ENCODE measurements at regions not wholly inside any gene's neighbourhood (a gene's known extent, or its start where the extent isn't known, plus 50 kb on each side); places are given as distances from the start of the nearest gene placed in this dataset.

DNA sequence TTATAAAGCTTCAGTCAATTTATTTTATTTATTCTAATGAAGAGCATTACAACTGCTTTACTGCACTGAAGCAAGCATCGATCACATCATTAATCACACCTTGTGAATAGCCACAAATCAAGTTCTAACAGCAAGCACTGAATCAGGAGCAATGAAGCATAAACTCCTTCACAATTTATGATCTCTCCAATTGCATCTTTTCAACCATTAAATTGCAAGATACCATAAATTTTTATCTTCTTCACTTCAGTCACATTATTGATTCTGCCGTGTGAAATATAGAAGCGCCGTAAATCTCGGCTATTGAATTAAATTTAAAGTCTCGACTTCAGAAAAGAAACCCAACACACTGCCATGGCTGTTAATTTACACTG lies 298.7 kb downstream of the CDCA7 start:
- H3K27me3 Mint-ChIP-seq (ENCODE audit: low read depth): no peaks in the 10 kb centered on the region
- no peak for DNase-seq
- no peak overlapping the region for H2BK15ac ChIP-seq (ENCODE audit: low read depth, low read length)
- H3K79me1 ChIP-seq (ENCODE audit: insufficient read depth, low read depth, low read length, poor library complexity, severe bottlenecking): no peaks in the 10 kb centered on the region
- H3K18ac ChIP-seq (ENCODE audit: insufficient read length, low read depth, low read length): no peak overlapping the region
- H2AK5ac ChIP-seq (ENCODE audit: insufficient read length, low read length): no peak overlapping the region
- H2BK120ac ChIP-seq (ENCODE audit: low read depth, low read length, poor library complexity, severe bottlenecking): no peak overlapping the region
- no peaks in the 10 kb centered on the region for H3K79me2 ChIP-seq (ENCODE audit: insufficient read depth, low read length)
- TF ChIP-seq, protein P1, sequence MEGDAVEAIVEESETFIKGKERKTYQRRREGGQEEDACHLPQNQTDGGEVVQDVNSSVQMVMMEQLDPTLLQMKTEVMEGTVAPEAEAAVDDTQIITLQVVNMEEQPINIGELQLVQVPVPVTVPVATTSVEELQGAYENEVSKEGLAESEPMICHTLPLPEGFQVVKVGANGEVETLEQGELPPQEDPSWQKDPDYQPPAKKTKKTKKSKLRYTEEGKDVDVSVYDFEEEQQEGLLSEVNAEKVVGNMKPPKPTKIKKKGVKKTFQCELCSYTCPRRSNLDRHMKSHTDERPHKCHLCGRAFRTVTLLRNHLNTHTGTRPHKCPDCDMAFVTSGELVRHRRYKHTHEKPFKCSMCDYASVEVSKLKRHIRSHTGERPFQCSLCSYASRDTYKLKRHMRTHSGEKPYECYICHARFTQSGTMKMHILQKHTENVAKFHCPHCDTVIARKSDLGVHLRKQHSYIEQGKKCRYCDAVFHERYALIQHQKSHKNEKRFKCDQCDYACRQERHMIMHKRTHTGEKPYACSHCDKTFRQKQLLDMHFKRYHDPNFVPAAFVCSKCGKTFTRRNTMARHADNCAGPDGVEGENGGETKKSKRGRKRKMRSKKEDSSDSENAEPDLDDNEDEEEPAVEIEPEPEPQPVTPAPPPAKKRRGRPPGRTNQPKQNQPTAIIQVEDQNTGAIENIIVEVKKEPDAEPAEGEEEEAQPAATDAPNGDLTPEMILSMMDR (conservative IDR thresholded peaks at IDR 0.05): no peak
- no CpG with 5 or more reads among the region's 6 CpGs for WGBS (ENCODE audit: extremely low coverage, insufficient read length, low lambda C conversion rate)
- H3K9me3 ChIP-seq (ENCODE audit: control insufficient read depth, low read depth, low read length): no peaks in the 10 kb centered on the region
- no peak overlapping the region for H3K27ac ChIP-seq (ENCODE audit: insufficient read length, low read depth, low read length)
- H2AFZ ChIP-seq (ENCODE audit: low read length): no peak overlapping the region
- no peak overlapping the region for H3K9ac ChIP-seq (ENCODE audit: extremely low read depth, insufficient read length, low read length)
- no peaks in the 10 kb centered on the region; the same call in 1 of the 2 replicates for H3K4me1 ChIP-seq (ENCODE audit: insufficient read depth, low read length)
- no peak overlapping the region for H3K14ac ChIP-seq (ENCODE audit: insufficient read depth, low read length)
- H3K9me3 Mint-ChIP-seq: peaks cover 0 to 3% of the 10 kb centered on the region in 2 experiments; a peak in 2 of 5 replicates
- no peak overlapping the region for H4K8ac ChIP-seq (replicated peaks; ENCODE audit: insufficient read length, low read depth, low read length)
- H3T11ph ChIP-seq (ENCODE audit: low read length): no peak overlapping the region
- H3K27me3 ChIP-seq (ENCODE audit: insufficient read depth, low read length): no peaks in the 10 kb centered on the region
- H4K5ac ChIP-seq (ENCODE audit: insufficient read length, low read depth, low read length): no peak overlapping the region
- no peak overlapping the region for H3K4ac ChIP-seq (ENCODE audit: low read depth, low read length)
- no peaks in the 10 kb centered on the region for H4K20me1 ChIP-seq (ENCODE audit: control insufficient read depth, insufficient read depth, insufficient read length)
- no peak overlapping the region for H3K23ac ChIP-seq (ENCODE audit: insufficient read length, low read depth, low read length)
- H3K36me3 Mint-ChIP-seq (ENCODE audit: insufficient read depth in 1 of 3, low read depth in 3 of 3): 0 out of 7 replicates have a peak, but pooled peaks cover 0 to 3% (median 0%) of the 10 kb centered on the region in 3 experiments
- no peak overlapping the region for H4K91ac ChIP-seq (ENCODE audit: insufficient read length, low read depth, low read length)
- H2BK20ac ChIP-seq (ENCODE audit: low read depth, low read length, poor library complexity, severe bottlenecking): no peak overlapping the region
- no peak overlapping the region for H3K4me3 Mint-ChIP-seq
- no peaks in the 10 kb centered on the region for H3K23me2 ChIP-seq (ENCODE audit: insufficient read length, low read depth, low read length, poor library complexity, severe bottlenecking)
- H2BK12ac ChIP-seq (ENCODE audit: insufficient read length, low read depth, low read length): no peak overlapping the region
- no peak overlapping the region for H3K56ac ChIP-seq (ENCODE audit: insufficient read length, low read depth, low read length)
- H2BK5ac ChIP-seq (ENCODE audit: insufficient read length, low read length): no peak overlapping the region
- H3K4me1 Mint-ChIP-seq: peaks cover 13 to 18% of the 10 kb centered on the region in 2 experiments
- H3K4me2 ChIP-seq (ENCODE audit: insufficient read depth, insufficient read length, low read length): no peak overlapping the region
- H3K27ac Mint-ChIP-seq: no peak overlapping the region
